IPS DF 6.9 (cell line): ENCODE measurements at regions not wholly inside any gene's neighbourhood (a gene's known extent, or its start where the extent isn't known, plus 50 kb on each side); places are given as distances from the start of the nearest gene placed in this dataset.
"Not testable (repeated sequence)": the region's sequence is repeated elsewhere in the genome, so short reads cannot be mapped to it uniquely, and the experiment has no call there.

Source experiments
- DNase-seq: peaks from one replicate; pipeline ENCODE4 v3.0.0-alpha.2; 2013; ENCODE audit warnings: low read depth, low spot score
- H3K27ac ChIP-seq: one replicate; pipeline ENCODE4 v1.5.1; 2013; ENCODE audit warnings: low read length, control low read depth
- H3K27me3 ChIP-seq: 2 replicates; pipeline ENCODE4 v1.6.1; 2013; ENCODE audit warnings: mild to moderate bottlenecking, low read length; ENCODE audit not compliant: control insufficient read depth, insufficient read depth
- H3K36me3 ChIP-seq: 2 replicates; pipeline ENCODE4 v1.6.1; 2013; ENCODE audit warnings: low read length; ENCODE audit not compliant: control insufficient read depth, insufficient read depth
- H3K4me1 ChIP-seq: 2 replicates; pipeline ENCODE4 v1.6.1; 2013; ENCODE audit warnings: low read length; ENCODE audit not compliant: control insufficient read depth, insufficient read depth
- H3K4me3 ChIP-seq: 2 replicates; pipeline ENCODE4 v1.5.1; 2013; ENCODE audit warnings: mild to moderate bottlenecking, low read length
- H3K9me3 ChIP-seq: 2 replicates; pipeline ENCODE4 v1.6.1; 2013; ENCODE audit warnings: low read length, inconsistent platforms; ENCODE audit not compliant: control insufficient read depth, insufficient read depth
- WGBS: extraction: QIAGEN DNeasy Blood & Tissue Kit; methylation state at CpG from one replicate; pipeline ENCODE4 v1.1.7; 2013; ENCODE audit warnings: mixed read lengths, missing lambda C conversion rate; ENCODE audit not compliant: insufficient read length, insufficient coverage; 5-methylcytosine and 5-hydroxymethylcytosine counted together

- H3K36me3 ChIP-seq, H3K27me3 ChIP-seq, H3K9me3 ChIP-seq, H3K4me1 ChIP-seq, H3K27ac ChIP-seq, DNase-seq, H3K4me3 ChIP-seq: not testable (repeated sequence)
- WGBS: no CpG with 5 or more reads among the region's 15 CpGs
Measured at GRCh38 chr1:53399370-53400133, 59.6 kb upstream of the DMRTB1 start.

GRCh38 chr1:53400761-53401674 lies 58.2 kb upstream of the DMRTB1 start:
- no peaks in the 10 kb centered on the region for H3K9me3 ChIP-seq
- WGBS: no CpG with 5 or more reads among the region's 14 CpGs
- no peaks in the 10 kb centered on the region for H3K36me3 ChIP-seq
- no peak for DNase-seq
- H3K4me3 ChIP-seq: no peak overlapping the region
- H3K4me1 ChIP-seq: peaks cover 3% of the 10 kb centered on the region; the same call in 1 of the 2 replicates
- no peak overlapping the region for H3K27ac ChIP-seq
- no peaks in the 10 kb centered on the region for H3K27me3 ChIP-seq

GRCh38 chr1:53401813-53402745 lies 57.1 kb upstream of the DMRTB1 start:
- Histone ChIP-seq H3K4me3 (no peak overlapping the region), H3K27ac (no peak overlapping the region), H3K4me1 (peaks cover 3% of the 10 kb centered on the region; the same call in 1 of the 2 replicates), H3K9me3 (no peaks in the 10 kb centered on the region), H3K27me3 (no peaks in the 10 kb centered on the region), H3K36me3 (no peaks in the 10 kb centered on the region)
- no peak for DNase-seq
- WGBS: no CpG with 5 or more reads among the region's 11 CpGs

GRCh38 chr1:53402891-53403655 lies 56.1 kb upstream of the DMRTB1 start:
- no peaks in the 10 kb centered on the region for H3K9me3 ChIP-seq
- no peak overlapping the region for H3K27ac ChIP-seq
- no peaks in the 10 kb centered on the region for H3K27me3 ChIP-seq
- H3K4me1 ChIP-seq: peaks cover 1% of the 10 kb centered on the region; the same call in 1 of the 2 replicates
- H3K4me3 ChIP-seq: no peak overlapping the region
- no peak for DNase-seq
- no peaks in the 10 kb centered on the region for H3K36me3 ChIP-seq
- WGBS: no CpG with 5 or more reads among the region's 10 CpGs

- no peak overlapping the region for H3K27ac ChIP-seq
- H3K4me3 ChIP-seq: no peak overlapping the region
- no peaks in the 10 kb centered on the region; the same call in 1 of the 2 replicates for H3K4me1 ChIP-seq
- no peak for DNase-seq
- no peaks in the 10 kb centered on the region for H3K27me3 ChIP-seq
- H3K9me3 ChIP-seq: no peaks in the 10 kb centered on the region
- H3K36me3 ChIP-seq: no peaks in the 10 kb centered on the region
- no CpG with 5 or more reads among the region's 7 CpGs for WGBS
Measured at GRCh38 chr1:53405737-53406136, 53.5 kb upstream of the DMRTB1 start.

- no peak for DNase-seq
- Histone ChIP-seq H3K9me3 (no peaks in the 10 kb centered on the region), H3K27me3 (no peaks in the 10 kb centered on the region), H3K27ac (no peak overlapping the region), H3K4me3 (no peak overlapping the region), H3K36me3 (no peaks in the 10 kb centered on the region), H3K4me1 (no peaks in the 10 kb centered on the region)
- WGBS: no CpG with 5 or more reads among the region's 4 CpGs
Measured at GRCh38 chr1:53406551-53407235, 52.5 kb upstream of the DMRTB1 start.

GRCh38 chr1:53408013-53408754 lies 51.0 kb upstream of the DMRTB1 start:
- H3K27ac ChIP-seq: no peak overlapping the region
- no peaks in the 10 kb centered on the region for H3K36me3 ChIP-seq
- no peaks in the 10 kb centered on the region for H3K4me1 ChIP-seq
- no peaks in the 10 kb centered on the region for H3K27me3 ChIP-seq
- no CpG with 5 or more reads among the region's 6 CpGs for WGBS
- DNase-seq: no peak
- no peak overlapping the region for H3K4me3 ChIP-seq
- H3K9me3 ChIP-seq: no peaks in the 10 kb centered on the region

- H3K9me3 ChIP-seq: no peaks in the 10 kb centered on the region
- H3K36me3 ChIP-seq: no peaks in the 10 kb centered on the region
- H3K27ac ChIP-seq: no peak overlapping the region
- no peak overlapping the region for H3K4me3 ChIP-seq
- WGBS: no CpG with 5 or more reads among the region's 7 CpGs
- no peak for DNase-seq
- no peaks in the 10 kb centered on the region for H3K27me3 ChIP-seq
- H3K4me1 ChIP-seq: no peaks in the 10 kb centered on the region
Measured at GRCh38 chr1:53408755-53409129, 50.5 kb upstream of the DMRTB1 start.

GRCh38 chr1:53409233-53409632 lies 50.0 kb upstream of the DMRTB1 start:
- Histone ChIP-seq H3K4me3 (no peak overlapping the region), H3K36me3 (no peaks in the 10 kb centered on the region), H3K27me3 (no peaks in the 10 kb centered on the region), H3K4me1 (no peaks in the 10 kb centered on the region), H3K27ac (no peak overlapping the region), H3K9me3 (no peaks in the 10 kb centered on the region)
- DNase-seq: no peak
- WGBS: no CpG with 5 or more reads among the region's 7 CpGs
